Tibial nerve (tissue), 4 donors: ENCODE measurements at regions not wholly inside any gene's neighbourhood (a gene's known extent, or its start where the extent isn't known, plus 50 kb on each side); places are given as distances from the start of the nearest gene placed in this dataset.

Experiments
- CTCF ChIP-seq, 5 experiments: fragments of 200-600 bp in 3 of 5; fragments of 450-650 bp in 2 of 5; sonication (generic) in 3 of 5; IDR thresholded peaks; one replicate each; pipeline ENCODE4 v1.5.1; 2016 to 2019; ENCODE audit warnings: antibody characterized with exemption in 5 of 5, mild to moderate bottlenecking in 3 of 5, moderate library complexity in 2 of 5
- EP300 ChIP-seq, 2 donors: sonication (generic); formaldehyde crosslinking; IDR thresholded peaks; one replicate each; pipeline ENCODE4 v1.6.1; 2017; ENCODE audit warnings: antibody characterized with exemption in 2 of 2, mild to moderate bottlenecking in 1 of 2

- TF ChIP-seq CTCF (IDR thresholded peaks at IDR 0.05), result no peak
- TF ChIP-seq EP300 (IDR thresholded peaks at IDR 0.05), result no peak
These were observed 280.0 kb upstream of the BRINP1 start for GRCh38 chr9:119649205-119649604.
